ENCODE measurements at regions not wholly inside any gene's neighbourhood (a gene's known extent, or its start where the extent isn't known, plus 50 kb on each side); places are given as distances from the start of the nearest gene placed in this dataset.

GRCh38 chr7:132697003-132697402 lies 120.7 kb upstream of the PLXNA4 start:
- H3K79me2 ChIP-seq (replicated peaks; ENCODE audit: insufficient read depth, low read length) = no peaks in the 10 kb centered on the region
- H3K9me3 ChIP-seq (ENCODE audit: low read length) = no peaks in the 10 kb centered on the region
- no peaks in the 10 kb centered on the region for H4K20me1 ChIP-seq (ENCODE audit: insufficient read depth)
- H3K9me2 ChIP-seq (ENCODE audit: insufficient read depth, low read length) = no peaks in the 10 kb centered on the region
- H3K4me2 ChIP-seq (ENCODE audit: low read length) = no peak overlapping the region
- H3K9ac ChIP-seq (ENCODE audit: low read length) = no peak overlapping the region
- no peaks in the 10 kb centered on the region for H3K27me3 ChIP-seq (ENCODE audit: insufficient read depth, low read depth, low read length)
- TF ChIP-seq SMC3 (conservative IDR thresholded peaks at IDR 0.05; ENCODE audit: poor library complexity) = no peak
- TF ChIP-seq RAD21 (conservative IDR thresholded peaks at IDR 0.05) = no peak
- TF ChIP-seq MXI1 (conservative IDR thresholded peaks at IDR 0.05; ENCODE audit: poor library complexity, severe bottlenecking) = no peak
- no peak for TF ChIP-seq EZH2 (IDR thresholded peaks at IDR 0.05; ENCODE audit: borderline replicate concordance, insufficient read depth, low read length, poor library complexity, severe bottlenecking)
- no peak for TF ChIP-seq TAF1 (IDR thresholded peaks at IDR 0.05; ENCODE audit: low read depth)
- TF ChIP-seq POLR2AphosphoS5 (IDR thresholded peaks at IDR 0.05) = no peak
- no peak for TF ChIP-seq REST (IDR thresholded peaks at IDR 0.05; ENCODE audit: borderline replicate concordance)
- no peak for TF ChIP-seq CTCF (IDR thresholded peaks at IDR 0.05; ENCODE audit: poor library complexity, severe bottlenecking)
- no peak for TF ChIP-seq EP300 (conservative IDR thresholded peaks at IDR 0.05; ENCODE audit: poor library complexity, severe bottlenecking)
- no peak overlapping the region for H2AFZ ChIP-seq (ENCODE audit: low read depth, low read length)
- no peak overlapping the region for H3K27ac ChIP-seq (ENCODE audit: low read length)
- H3K4me3 ChIP-seq (ENCODE audit: low read length) = no peak overlapping the region
- H3K36me3 ChIP-seq (ENCODE audit: insufficient read depth, low read length) = no peaks in the 10 kb centered on the region
- H3F3A ChIP-seq (ENCODE audit: insufficient read depth, low read length, poor library complexity, severe bottlenecking) = no peaks in the 10 kb centered on the region

GRCh38 chr7:132696332-132696731 lies 120.1 kb upstream of the PLXNA4 start:
- Histone ChIP-seq H3F3A (ENCODE audit: insufficient read depth, low read length, poor library complexity, severe bottlenecking) (no peaks in the 10 kb centered on the region), H3K9me2 (ENCODE audit: insufficient read depth, low read length) (no peaks in the 10 kb centered on the region), H3K9ac (ENCODE audit: low read length) (no peak overlapping the region), H3K36me3 (ENCODE audit: insufficient read depth, low read length) (no peaks in the 10 kb centered on the region), H3K9me3 (ENCODE audit: low read length) (no peaks in the 10 kb centered on the region), H3K79me2 (replicated peaks; ENCODE audit: insufficient read depth, low read length) (no peaks in the 10 kb centered on the region), H4K20me1 (ENCODE audit: insufficient read depth) (no peaks in the 10 kb centered on the region), H3K27me3 (ENCODE audit: insufficient read depth, low read depth, low read length) (no peaks in the 10 kb centered on the region), H3K27ac (ENCODE audit: low read length) (no peak overlapping the region), H3K4me2 (ENCODE audit: low read length) (no peak overlapping the region), H3K4me3 (ENCODE audit: low read length) (no peak overlapping the region), H2AFZ (ENCODE audit: low read depth, low read length) (no peak overlapping the region)
- TF ChIP-seq SMC3 (conservative IDR thresholded peaks at IDR 0.05; ENCODE audit: poor library complexity) (no peak), POLR2AphosphoS5 (IDR thresholded peaks at IDR 0.05) (no peak), EP300 (conservative IDR thresholded peaks at IDR 0.05; ENCODE audit: poor library complexity, severe bottlenecking) (no peak), RAD21 (conservative IDR thresholded peaks at IDR 0.05) (no peak), REST (IDR thresholded peaks at IDR 0.05; ENCODE audit: borderline replicate concordance) (no peak), MXI1 (conservative IDR thresholded peaks at IDR 0.05; ENCODE audit: poor library complexity, severe bottlenecking) (no peak), CTCF (IDR thresholded peaks at IDR 0.05; ENCODE audit: poor library complexity, severe bottlenecking) (no peak), TAF1 (IDR thresholded peaks at IDR 0.05; ENCODE audit: low read depth) (no peak), EZH2 (IDR thresholded peaks at IDR 0.05; ENCODE audit: borderline replicate concordance, insufficient read depth, low read length, poor library complexity, severe bottlenecking) (no peak)

Data from neural cell (in vitro differentiated cells).